PC-3 (cell line): ENCODE measurements at regions not wholly inside any gene's neighbourhood (a gene's known extent, or its start where the extent isn't known, plus 50 kb on each side); places are given as distances from the start of the nearest gene placed in this dataset.

Experiments used
- ATAC-seq: fragments of 200-7000 bp; cut with Tn5 transposase; 2 replicates; pipeline ENCODE4 v1.9.1; 2020; ENCODE audit warnings: mild to moderate bottlenecking, moderate library complexity
- BruUV-seq: library from RNA; stranded (reverse); fragments of 400-500 nt; replicated peaks from 2 replicates; lab custom pipeline; 2021; lab: Mats Ljungman, UMichigan
- CTCF ChIA-PET: fragments of 300-600 bp; sonication (Branson Sonifier 250); formaldehyde crosslinking; loops from one replicate; lab custom pipeline; 2022; ENCODE audit warnings: antibody characterized with exemption; lab: Charles Lee
- POLR2A ChIA-PET: fragments of 300-600 bp; sonication (Branson Sonifier 250); formaldehyde crosslinking; loops from one replicate; lab custom pipeline; 2022; ENCODE audit warnings: antibody characterized with exemption; ENCODE audit not compliant: unreplicated experiment; lab: Charles Lee
- DNase-seq: peaks from one replicate; pipeline ENCODE4 v3.0.0-alpha.2; 2015
- H2AFZ ChIP-seq: fragments of 300-600 bp; sonication (generic); 2 replicates; pipeline ENCODE4 v1.6.0; 2016; ENCODE audit warnings: antibody characterized with exemption, low read length
- H3F3A ChIP-seq: fragments of 300-600 bp; sonication (generic); one replicate; pipeline ENCODE4 v1.6.0; 2017; ENCODE audit warnings: antibody characterized with exemption, low read length, control low read depth, mild to moderate bottlenecking; ENCODE audit not compliant: unreplicated experiment
- H3K27ac ChIP-seq: fragments of 300-600 bp; sonication (generic); 2 replicates; pipeline ENCODE4 v1.5.1; 2016; ENCODE audit warnings: mild to moderate bottlenecking, low read length
- H3K27me3 ChIP-seq: fragments of 300-600 bp; sonication (generic); 2 replicates; pipeline ENCODE4 v1.6.1; 2016; ENCODE audit warnings: low read length, mixed read lengths
- H3K36me3 ChIP-seq: fragments of 300-600 bp; sonication (generic); 2 replicates; pipeline ENCODE4 v1.6.1; 2016; ENCODE audit warnings: low read depth, mixed run types, low read length, mixed read lengths
- H3K4me1 ChIP-seq: fragments of 300-600 bp; sonication (generic); 2 replicates; pipeline ENCODE4 v1.5.1; 2016; ENCODE audit warnings: low read length; ENCODE audit not compliant: insufficient read depth
- H3K4me2 ChIP-seq: fragments of 300-600 bp; sonication (generic); 2 replicates; pipeline ENCODE4 v1.6.0; 2016; ENCODE audit warnings: low read length
- H3K4me3 ChIP-seq: fragments of 300-600 bp; sonication (generic); 2 replicates; pipeline ENCODE4 v1.5.1; 2016; ENCODE audit warnings: mild to moderate bottlenecking, low read length, mixed read lengths
- H3K79me2 ChIP-seq: fragments of 300-600 bp; sonication (generic); 2 replicates; pipeline ENCODE4 v1.6.1; 2017; ENCODE audit warnings: low read length, mixed read lengths
- H3K9ac ChIP-seq: fragments of 300-600 bp; sonication (generic); 2 replicates; pipeline ENCODE4 v1.6.0; 2016; ENCODE audit warnings: mild to moderate bottlenecking, low read length
- H3K9me2 ChIP-seq: fragments of 300-600 bp; sonication (generic); replicated peaks from 2 replicates; pipeline ENCODE4 v1.6.1; 2016; ENCODE audit warnings: mixed run types, low read length, mixed read lengths
- H3K9me3 ChIP-seq: fragments of 300-600 bp; sonication (generic); 2 replicates; pipeline ENCODE4 v1.6.1; 2016; ENCODE audit warnings: low read length, mixed read lengths
- H4K20me1 ChIP-seq: fragments of 300-600 bp; sonication (generic); 2 replicates; pipeline ENCODE4 v1.6.1; 2016; ENCODE audit warnings: low read length, mixed read lengths
- EZH2 ChIP-seq: fragments of 300-600 bp; sonication (generic); IDR thresholded peaks from one replicate; pipeline ENCODE4 v1.6.1; 2017; ENCODE audit warnings: antibody characterized with exemption, mild to moderate bottlenecking, low read length; ENCODE audit not compliant: unreplicated experiment
- EZH2phosphoT487 ChIP-seq: fragments of 300-600 bp; sonication (generic); IDR thresholded peaks from 2 replicates; pipeline ENCODE4 v1.6.1; 2018; ENCODE audit warnings: mild to moderate bottlenecking, antibody characterized with exemption, low read length, borderline replicate concordance
- intact Hi-C: fragments of 100-400 bp; cut with micrococcal nuclease; formaldehyde crosslinking; loops from 2 replicates; pipeline ENCODE4 v1.9.0; 2023
- TF ChIP-seq, protein P1 (sequence below): fragments of 300-600 bp; sonication (generic); conservative IDR thresholded peaks from 2 replicates; pipeline ENCODE4 v1.5.1; 2017; ENCODE audit warnings: antibody characterized with exemption, low read depth, mild to moderate bottlenecking, low read length

DNA sequence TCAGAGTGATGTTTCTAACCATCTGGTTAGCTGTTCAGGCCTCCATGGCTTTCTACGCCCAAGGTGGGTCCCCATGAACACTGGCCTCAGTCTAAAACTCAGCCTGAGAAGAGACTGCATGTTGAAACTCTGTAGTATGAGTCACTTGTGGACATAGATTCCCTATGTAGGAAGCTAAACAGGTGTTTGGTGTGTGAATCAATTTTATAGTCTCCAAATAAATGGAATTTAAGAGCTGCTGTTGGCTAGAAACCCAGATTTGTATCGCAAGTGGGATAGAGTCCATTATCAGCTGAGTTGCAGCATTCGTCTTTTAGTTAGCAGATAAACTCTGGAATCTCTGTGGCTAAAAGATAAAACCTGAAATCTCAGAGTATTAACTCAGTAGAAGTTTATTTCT, 131.4 kb downstream of the KCNS3 start:
- H3K36me3 ChIP-seq: no peaks in the 10 kb centered on the region
- H3K27me3 ChIP-seq: no peaks in the 10 kb centered on the region
- H4K20me1 ChIP-seq: no peaks in the 10 kb centered on the region
- H3K79me2 ChIP-seq: no peaks in the 10 kb centered on the region
- no peaks in the 10 kb centered on the region for H3K4me1 ChIP-seq
- POLR2A ChIA-PET: no interaction called here
- CTCF ChIA-PET: no interaction called here
- no peak overlapping the region for H3K27ac ChIP-seq
- H3K9me2 ChIP-seq: no peaks in the 10 kb centered on the region
- no peaks in the 10 kb centered on the region for H3F3A ChIP-seq
- intact Hi-C loops: no loop called here
- H3K9me3 ChIP-seq: no peaks in the 10 kb centered on the region
- no peak overlapping the region for H3K4me3 ChIP-seq
- H3K9ac ChIP-seq: no peak overlapping the region
- TF ChIP-seq, protein P1, sequence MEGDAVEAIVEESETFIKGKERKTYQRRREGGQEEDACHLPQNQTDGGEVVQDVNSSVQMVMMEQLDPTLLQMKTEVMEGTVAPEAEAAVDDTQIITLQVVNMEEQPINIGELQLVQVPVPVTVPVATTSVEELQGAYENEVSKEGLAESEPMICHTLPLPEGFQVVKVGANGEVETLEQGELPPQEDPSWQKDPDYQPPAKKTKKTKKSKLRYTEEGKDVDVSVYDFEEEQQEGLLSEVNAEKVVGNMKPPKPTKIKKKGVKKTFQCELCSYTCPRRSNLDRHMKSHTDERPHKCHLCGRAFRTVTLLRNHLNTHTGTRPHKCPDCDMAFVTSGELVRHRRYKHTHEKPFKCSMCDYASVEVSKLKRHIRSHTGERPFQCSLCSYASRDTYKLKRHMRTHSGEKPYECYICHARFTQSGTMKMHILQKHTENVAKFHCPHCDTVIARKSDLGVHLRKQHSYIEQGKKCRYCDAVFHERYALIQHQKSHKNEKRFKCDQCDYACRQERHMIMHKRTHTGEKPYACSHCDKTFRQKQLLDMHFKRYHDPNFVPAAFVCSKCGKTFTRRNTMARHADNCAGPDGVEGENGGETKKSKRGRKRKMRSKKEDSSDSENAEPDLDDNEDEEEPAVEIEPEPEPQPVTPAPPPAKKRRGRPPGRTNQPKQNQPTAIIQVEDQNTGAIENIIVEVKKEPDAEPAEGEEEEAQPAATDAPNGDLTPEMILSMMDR: no peak
- TF ChIP-seq EZH2phosphoT487: no peak
- no peak for TF ChIP-seq EZH2
- DNase-seq (peak; percentile 30), ATAC-seq (no peak)
- BruUV-seq: no TSS peak
- H3K4me2 ChIP-seq: no peak overlapping the region
- no peak overlapping the region for H2AFZ ChIP-seq

GRCh38 chr2:18005411-18005810, 126.9 kb downstream of the KCNS3 start:
- Histone ChIP-seq H3K36me3 (no peaks in the 10 kb centered on the region), H3K27me3 (no peaks in the 10 kb centered on the region), H2AFZ (no peak overlapping the region), H3K79me2 (no peaks in the 10 kb centered on the region), H3F3A (no peaks in the 10 kb centered on the region), H3K27ac (no peak overlapping the region), H3K4me3 (no peak overlapping the region), H3K4me1 (no peaks in the 10 kb centered on the region), H3K9me2 (no peaks in the 10 kb centered on the region), H3K4me2 (no peak overlapping the region), H3K9me3 (no peaks in the 10 kb centered on the region), H4K20me1 (no peaks in the 10 kb centered on the region), H3K9ac (no peak overlapping the region)
- TF ChIP-seq, protein P1: no peak
- TF ChIP-seq EZH2phosphoT487: no peak
- TF ChIP-seq EZH2: no peak
- POLR2A ChIA-PET: no interaction called here
- DNase-seq (no peak), ATAC-seq (no peak)
- no TSS peak for BruUV-seq
- intact Hi-C loops: no loop called here
- CTCF ChIA-PET: no interaction called here

DNA sequence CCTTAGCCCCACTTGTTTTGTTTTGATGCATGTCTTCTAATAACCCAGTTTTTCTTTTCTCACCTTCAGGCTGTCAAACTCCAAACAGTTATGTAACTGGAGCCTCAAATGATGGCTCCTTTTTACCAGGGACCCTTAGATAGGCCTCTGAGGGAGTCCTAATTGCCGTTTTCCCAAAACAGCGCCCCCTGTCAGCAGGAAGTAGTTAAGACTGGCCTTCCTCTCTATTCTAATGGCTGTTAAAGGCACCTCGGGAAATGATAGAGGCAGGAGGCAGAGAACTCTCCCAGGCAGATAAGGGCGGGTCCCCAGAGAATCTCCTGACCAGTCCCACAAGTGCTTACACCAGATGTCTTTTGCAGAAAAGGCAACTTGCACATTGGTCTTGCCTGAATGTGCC, 123.2 kb downstream of the KCNS3 start:
- DNase-seq: no peak
- Histone ChIP-seq H3K4me3 (no peak overlapping the region), H3K9me3 (no peaks in the 10 kb centered on the region), H3K79me2 (no peaks in the 10 kb centered on the region), H4K20me1 (no peaks in the 10 kb centered on the region), H3K27ac (no peak overlapping the region), H3K9me2 (no peaks in the 10 kb centered on the region), H3K27me3 (no peaks in the 10 kb centered on the region), H3K36me3 (no peaks in the 10 kb centered on the region), H3K4me1 (no peaks in the 10 kb centered on the region), H3F3A (no peaks in the 10 kb centered on the region), H3K4me2 (no peak overlapping the region), H2AFZ (no peak overlapping the region), H3K9ac (no peak overlapping the region)
- TF ChIP-seq, protein P1: peak; percentile 31; the same call in 1 of the 2 replicates
- TF ChIP-seq EZH2: no peak
- intact Hi-C loops: no loop called here
- no peak for ATAC-seq
- POLR2A ChIA-PET: no interaction called here
- no TSS peak for BruUV-seq
- CTCF ChIA-PET: no interaction called here
